Nephron progenitor cell (in vitro differentiated cells): ENCODE measurements at regions not wholly inside any gene's neighbourhood (a gene's known extent, or its start where the extent isn't known, plus 50 kb on each side); places are given as distances from the start of the nearest gene placed in this dataset.

Experiments used
- DNase-seq: peaks from one replicate; pipeline ENCODE4 v3.0.0; 2021
- H3K27ac Mint-ChIP-seq: 2 replicates; pipeline ENCODE4 v1.8.0; 2021; ENCODE audit warnings: mild to moderate bottlenecking, moderate library complexity, mixed read lengths
- H3K27me3 Mint-ChIP-seq: 2 replicates; pipeline ENCODE4 v1.8.0; 2021; ENCODE audit warnings: mild to moderate bottlenecking, low read depth, mixed read lengths; ENCODE audit not compliant: poor library complexity
- H3K36me3 Mint-ChIP-seq: 2 replicates; pipeline ENCODE4 v1.8.0; 2021; ENCODE audit warnings: low read depth, mixed read lengths
- H3K4me1 Mint-ChIP-seq: 2 replicates; pipeline ENCODE4 v1.8.0; 2021; ENCODE audit warnings: mixed read lengths
- H3K4me3 Mint-ChIP-seq: 2 replicates; pipeline ENCODE4 v1.8.0; 2021; ENCODE audit warnings: mild to moderate bottlenecking, moderate library complexity, mixed read lengths
- H3K9me3 Mint-ChIP-seq: 2 replicates; pipeline ENCODE4 v1.8.0; 2021; ENCODE audit warnings: mild to moderate bottlenecking, moderate library complexity, mixed read lengths
- TF ChIP-seq, protein P1 (sequence below): fragments of 200-600 bp; sonication (generic); IDR thresholded peaks from 2 replicates; pipeline ENCODE4 v1.5.0; 2021; ENCODE audit warnings: antibody characterized with exemption

DNA sequence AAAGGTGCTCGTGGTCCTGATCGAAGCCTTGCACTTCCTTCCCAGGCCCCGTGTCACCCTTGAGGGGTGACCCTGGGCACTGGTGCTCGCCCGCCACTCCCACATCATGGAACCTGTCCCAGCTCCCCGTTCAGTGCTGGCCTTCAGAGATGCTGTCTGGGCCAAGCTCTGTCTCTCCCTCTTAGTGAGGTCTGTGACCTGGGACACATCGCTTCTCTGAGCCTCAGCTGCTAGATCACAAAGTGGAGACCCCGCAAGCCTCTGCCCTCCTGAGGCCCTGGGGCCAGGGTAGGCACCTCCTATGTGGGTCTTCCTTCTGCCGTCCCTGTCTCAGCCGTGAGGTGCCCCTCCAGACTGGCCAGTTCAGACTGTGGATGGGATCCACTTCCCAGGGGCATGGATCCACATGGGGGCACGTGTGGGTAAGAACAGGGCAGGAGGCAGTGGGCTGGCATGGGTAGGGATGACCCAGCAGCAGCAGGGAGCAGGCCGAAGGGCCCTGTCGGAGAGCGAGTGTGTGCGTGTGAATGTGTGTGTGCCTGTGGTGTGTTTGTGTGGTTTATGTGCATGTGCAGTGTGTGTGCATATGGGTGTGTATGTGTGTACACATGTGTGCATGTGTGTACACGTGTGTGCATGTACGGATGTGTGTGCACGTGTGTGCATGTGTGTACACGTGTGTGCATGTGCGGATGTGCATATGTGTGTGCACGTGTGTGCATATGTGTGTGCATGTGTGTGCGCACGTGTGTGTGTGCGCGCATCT lies 1073.7 kb downstream of the BRD1 start:
- no peak overlapping the region for H3K27ac Mint-ChIP-seq
- no peaks in the 10 kb centered on the region for H3K9me3 Mint-ChIP-seq
- H3K27me3 Mint-ChIP-seq = peaks cover 20% of the 10 kb centered on the region
- H3K4me1 Mint-ChIP-seq = no peaks in the 10 kb centered on the region
- DNase-seq = no peak
- no peaks in the 10 kb centered on the region for H3K36me3 Mint-ChIP-seq
- TF ChIP-seq, protein P1, sequence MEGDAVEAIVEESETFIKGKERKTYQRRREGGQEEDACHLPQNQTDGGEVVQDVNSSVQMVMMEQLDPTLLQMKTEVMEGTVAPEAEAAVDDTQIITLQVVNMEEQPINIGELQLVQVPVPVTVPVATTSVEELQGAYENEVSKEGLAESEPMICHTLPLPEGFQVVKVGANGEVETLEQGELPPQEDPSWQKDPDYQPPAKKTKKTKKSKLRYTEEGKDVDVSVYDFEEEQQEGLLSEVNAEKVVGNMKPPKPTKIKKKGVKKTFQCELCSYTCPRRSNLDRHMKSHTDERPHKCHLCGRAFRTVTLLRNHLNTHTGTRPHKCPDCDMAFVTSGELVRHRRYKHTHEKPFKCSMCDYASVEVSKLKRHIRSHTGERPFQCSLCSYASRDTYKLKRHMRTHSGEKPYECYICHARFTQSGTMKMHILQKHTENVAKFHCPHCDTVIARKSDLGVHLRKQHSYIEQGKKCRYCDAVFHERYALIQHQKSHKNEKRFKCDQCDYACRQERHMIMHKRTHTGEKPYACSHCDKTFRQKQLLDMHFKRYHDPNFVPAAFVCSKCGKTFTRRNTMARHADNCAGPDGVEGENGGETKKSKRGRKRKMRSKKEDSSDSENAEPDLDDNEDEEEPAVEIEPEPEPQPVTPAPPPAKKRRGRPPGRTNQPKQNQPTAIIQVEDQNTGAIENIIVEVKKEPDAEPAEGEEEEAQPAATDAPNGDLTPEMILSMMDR = no peak
- H3K4me3 Mint-ChIP-seq = no peak overlapping the region

DNA sequence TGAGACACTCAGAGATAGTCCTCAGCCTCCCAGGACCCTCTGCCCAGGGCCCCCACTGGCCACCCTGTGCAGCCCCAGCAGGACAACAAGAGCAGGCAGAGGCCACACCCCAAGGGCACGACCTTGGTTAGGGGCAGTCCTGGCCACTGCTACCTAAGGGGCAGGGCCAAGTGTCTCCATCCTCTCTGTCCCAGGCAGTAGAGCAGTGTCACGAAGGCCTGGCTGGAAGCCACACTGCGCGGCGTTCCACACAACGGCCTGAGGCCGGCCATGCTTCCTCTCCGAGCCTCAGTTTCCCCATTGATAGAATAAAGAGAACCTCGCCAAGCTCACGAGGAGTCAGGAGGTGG lies 1074.3 kb downstream of the BRD1 start:
- Mint-ChIP-seq H3K4me3 (no peak overlapping the region), H3K36me3 (no peaks in the 10 kb centered on the region), H3K27me3 (peaks cover 20% of the 10 kb centered on the region), H3K27ac (no peak overlapping the region), H3K4me1 (no peaks in the 10 kb centered on the region), H3K9me3 (no peaks in the 10 kb centered on the region)
- TF ChIP-seq, protein P1 = no peak
- no peak for DNase-seq

DNA sequence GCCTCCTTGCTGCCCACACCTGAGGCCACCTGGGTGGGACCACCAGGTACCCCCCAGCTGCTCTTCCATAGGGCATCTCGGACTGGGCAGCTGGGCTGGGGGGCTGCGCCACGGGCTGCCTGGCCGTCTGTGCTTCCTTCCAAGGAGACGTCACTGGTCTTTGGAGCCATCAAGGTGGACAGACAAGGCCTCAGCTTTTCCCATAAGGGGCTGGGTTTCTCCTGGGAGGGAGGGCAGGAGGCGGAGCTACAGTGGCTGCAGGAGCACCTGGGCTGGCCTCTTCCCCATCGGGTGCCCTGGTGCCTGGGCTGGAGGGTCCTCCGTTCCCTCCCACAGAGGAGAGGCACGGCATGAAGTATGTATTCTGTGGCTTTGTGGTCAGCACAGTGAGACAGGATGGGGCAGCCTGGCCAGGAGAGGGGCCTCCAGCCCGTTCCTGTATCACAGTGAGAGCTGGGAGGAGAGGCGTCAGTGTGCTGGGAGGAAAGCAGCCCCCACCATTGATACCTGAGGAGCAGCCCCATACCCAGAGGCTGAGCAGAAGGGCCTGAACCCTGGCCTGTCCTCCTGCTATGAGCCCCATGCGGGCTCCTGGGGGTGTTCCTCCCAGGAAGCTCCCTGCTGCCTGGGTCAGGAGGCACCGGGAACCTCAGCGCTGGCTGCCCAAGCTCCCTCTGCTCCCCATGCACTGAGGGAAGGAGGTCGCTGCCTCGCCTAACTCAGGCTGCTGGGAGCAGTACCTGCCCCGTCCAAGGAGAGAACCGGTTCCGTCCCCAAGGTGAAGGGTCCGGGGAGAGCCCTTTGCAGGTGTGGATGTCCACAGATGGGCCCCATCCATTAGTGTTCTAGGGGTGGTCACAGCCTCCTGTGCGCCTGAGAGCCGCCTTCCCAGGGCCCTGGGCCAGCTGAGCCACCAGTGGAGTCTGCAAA lies 1075.0 kb downstream of the BRD1 start:
- TF ChIP-seq, protein P1 = no peak
- no peak overlapping the region for H3K27ac Mint-ChIP-seq

DNA sequence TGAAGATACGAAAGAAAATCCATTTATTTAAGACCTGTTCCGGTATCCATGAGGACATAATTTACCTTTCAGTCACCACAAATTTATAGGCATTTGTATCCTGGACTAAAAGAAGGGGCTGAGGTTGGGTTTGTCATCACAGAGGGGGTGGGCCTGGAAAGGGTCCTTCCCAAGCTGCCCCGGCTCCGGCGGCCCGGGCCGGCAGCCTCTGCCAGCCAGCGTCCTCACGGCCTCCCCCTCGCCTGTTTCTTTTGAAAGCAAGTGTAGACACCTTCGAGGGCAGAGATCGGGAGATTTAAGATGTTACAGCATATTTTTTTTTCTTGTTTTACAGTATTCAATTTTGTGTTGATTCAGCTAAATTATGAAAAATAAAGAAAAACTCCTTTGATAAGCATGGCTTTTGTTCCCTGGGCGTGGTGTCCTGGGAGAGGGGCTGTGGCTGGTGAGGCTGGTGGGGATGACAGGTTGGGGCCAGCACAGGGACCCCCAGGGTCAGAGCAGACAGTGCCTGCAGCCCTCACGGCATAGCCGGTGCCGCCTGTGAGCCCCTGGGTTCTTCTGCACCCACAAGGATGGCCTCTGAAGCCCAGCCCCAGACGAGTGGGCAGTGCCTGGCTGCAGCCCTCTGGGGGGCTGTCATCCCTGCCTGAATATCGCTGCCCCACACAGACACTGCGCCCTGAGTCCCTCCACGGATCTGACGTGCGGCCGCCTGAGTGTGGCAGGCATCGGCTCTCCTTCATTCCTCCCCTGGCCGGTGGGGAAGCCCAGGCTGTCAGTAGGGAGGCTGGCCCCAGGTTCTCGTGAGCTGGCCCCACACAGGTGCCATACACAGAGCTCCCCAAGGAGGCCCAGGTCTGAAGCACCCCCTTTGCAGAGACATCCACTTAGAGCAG lies 1075.9 kb downstream of the BRD1 start:
- no peak overlapping the region for H3K4me3 Mint-ChIP-seq
- H3K27me3 Mint-ChIP-seq = peaks cover 12% of the 10 kb centered on the region
- no peaks in the 10 kb centered on the region for H3K9me3 Mint-ChIP-seq
- no peaks in the 10 kb centered on the region for H3K36me3 Mint-ChIP-seq
- no peaks in the 10 kb centered on the region for H3K4me1 Mint-ChIP-seq
- no peak for DNase-seq
- H3K27ac Mint-ChIP-seq = no peak overlapping the region
- TF ChIP-seq, protein P1 = no peak

More for the DNA sequence above, 1075.0 kb downstream of the BRD1 start:
- H3K27me3 Mint-ChIP-seq = peaks cover 19% of the 10 kb centered on the region
- no peaks in the 10 kb centered on the region for H3K9me3 Mint-ChIP-seq
- no peaks in the 10 kb centered on the region for H3K4me1 Mint-ChIP-seq
- H3K4me3 Mint-ChIP-seq = no peak overlapping the region
- DNase-seq = no peak
- no peaks in the 10 kb centered on the region for H3K36me3 Mint-ChIP-seq

DNA sequence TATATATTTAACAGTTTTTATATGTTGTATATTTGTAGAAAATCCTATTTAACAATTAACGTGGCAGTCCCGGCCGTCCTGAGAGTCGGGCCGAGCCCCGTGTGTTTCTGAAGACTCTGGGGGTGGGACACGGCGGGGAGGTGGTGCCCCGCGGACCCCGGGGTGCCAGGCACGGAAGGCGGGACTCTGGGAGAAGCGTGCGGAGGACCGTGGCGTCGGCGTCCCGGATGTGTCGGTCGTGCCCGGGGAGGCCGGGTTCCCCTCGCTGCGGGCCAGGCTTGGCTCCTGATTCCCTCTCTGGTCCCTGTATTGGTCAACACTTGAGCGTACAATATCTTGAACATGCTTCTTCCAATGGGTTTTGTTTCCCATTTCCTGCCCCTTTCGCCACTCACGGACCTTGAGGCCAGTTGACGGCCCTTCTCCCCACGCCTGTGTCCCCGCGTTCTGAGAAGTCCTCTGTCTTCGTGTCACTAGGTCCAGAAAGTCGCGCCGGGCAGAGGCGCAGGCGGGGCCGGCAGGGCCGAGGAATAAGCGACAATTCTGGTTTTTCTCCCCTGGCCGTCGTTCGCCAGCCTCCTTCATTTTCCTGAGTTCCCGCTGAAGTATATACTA lies 1076.7 kb downstream of the BRD1 start:
- Mint-ChIP-seq H3K27ac (no peak overlapping the region), H3K4me1 (no peaks in the 10 kb centered on the region), H3K9me3 (no peaks in the 10 kb centered on the region), H3K36me3 (no peaks in the 10 kb centered on the region), H3K4me3 (no peak overlapping the region), H3K27me3 (peaks cover 8% of the 10 kb centered on the region)
- DNase-seq = no peak
- TF ChIP-seq, protein P1 = no peak
